A549 (cell line): ENCODE measurements at regions not wholly inside any gene's neighbourhood (a gene's known extent, or its start where the extent isn't known, plus 50 kb on each side); places are given as distances from the start of the nearest gene placed in this dataset.

Experiments
- ATAC-seq, 2 experiments: fragments of 200-7000 bp in 1 of 2; fragments of >200 bp in 1 of 2; cut with Nextera tagmentation in 1 of 2; cut with Tn5 transposase in 1 of 2; 3 replicates each; pipeline versions ENCODE4 v1.8.0 to v1.9.1; 2018 to 2020; ENCODE audit warnings: mild to moderate bottlenecking in 1 of 2, moderate library complexity in 1 of 2
- CTCF ChIA-PET: fragments of 300-600 bp; sonication (Branson Sonifier 250); formaldehyde crosslinking; extraction: SDS; loops from one replicate; lab custom pipeline; 2021; ENCODE audit warnings: antibody characterized with exemption, inconsistent platforms; lab: Yijun Ruan, JAX
- POLR2A ChIA-PET: fragments of 350-600 bp; formaldehyde crosslinking; extraction: SDS; loops from one replicate; lab custom pipeline; 2021; ENCODE audit warnings: antibody characterized with exemption, inconsistent platforms; lab: Yijun Ruan, JAX
- DNase-seq, 2 experiments: peaks; one replicate each; pipeline versions ENCODE4 v3.0.0 to v3.0.0-alpha.2; 2011 to 2016; ENCODE audit warnings: low read depth in 1 of 2, low spot score in 1 of 2
- FAIRE-seq: peaks from 2 replicates; lab custom pipeline; 2011; peaks lifted over from hg19 to GRCh38; lab: Jason Lieb, UNC
- H3K27ac ChIP-seq, 2 experiments: fragments of >200 bp; sonication (Bioruptor Twin); formaldehyde crosslinking; 3 replicates each; pipeline ENCODE4 v1.5.1; 2016 to 2017
- H3K4me1 ChIP-seq: fragments of >200 bp; sonication (Bioruptor Twin); formaldehyde crosslinking; 3 replicates; pipeline ENCODE4 v1.6.1; 2016
- H3K4me2 ChIP-seq: fragments of >200 bp; sonication (Bioruptor Twin); formaldehyde crosslinking; 3 replicates; pipeline ENCODE4 v1.6.1; 2016
- H3K4me3 ChIP-seq: fragments of >200 bp; sonication (Bioruptor Twin); formaldehyde crosslinking; 3 replicates; pipeline ENCODE4 v1.5.1; 2016
- H3K9me3 ChIP-seq: fragments of >200 bp; sonication (Bioruptor Twin); formaldehyde crosslinking; 3 replicates; pipeline ENCODE4 v1.6.1; 2016
- ATOH8 ChIP-seq: fragments of 250-450 bp; sonication (Bioruptor Pico); IDR thresholded peaks from 2 replicates; pipeline ENCODE4 v1.5.0; 2020; ENCODE audit warnings: low read depth, mild to moderate bottlenecking, moderate library complexity
- BHLHE40 ChIP-seq: IDR thresholded peaks from 2 replicates; pipeline ENCODE4 v1.6.1; 2012; ENCODE audit warnings: low read depth, low read length, inconsistent platforms
- CBX8 ChIP-seq: fragments of 200-600 bp; sonication (generic); IDR thresholded peaks from 2 replicates; pipeline ENCODE4 v1.6.1; 2016
- CEBPB ChIP-seq, 2 experiments: fragments of >200 bp in 1 of 2; sonication (Bioruptor Twin) in 1 of 2; formaldehyde crosslinking in 1 of 2; IDR thresholded peaks; 2 replicates each; pipeline ENCODE4 v1.6.1; 2012 to 2016
- CHD2 ChIP-seq: fragments of 150-350 bp; IDR thresholded peaks from 2 replicates; pipeline ENCODE4 v1.6.1; 2014; ENCODE audit warnings: low read length; ENCODE audit not compliant: partially characterized antibody
- EHF ChIP-seq: fragments of 250-450 bp; sonication (Bioruptor Pico); IDR thresholded peaks from 2 replicates; pipeline ENCODE4 v1.5.0; 2020; ENCODE audit warnings: mild to moderate bottlenecking
- EHMT2 ChIP-seq: fragments of 200-600 bp; sonication (generic); IDR thresholded peaks from 2 replicates; pipeline ENCODE4 v1.6.1; 2016; ENCODE audit warnings: antibody characterized with exemption, low read depth, mild to moderate bottlenecking, moderate library complexity
- EP300 ChIP-seq, 2 experiments: fragments of >200 bp; sonication (Bioruptor Twin); formaldehyde crosslinking; IDR thresholded peaks; 2 replicates in 1 of 2; 3 replicates in 1 of 2; pipeline ENCODE4 v1.6.1; 2016 to 2017
- ESRRA ChIP-seq: fragments of 150-350 bp; IDR thresholded peaks from 2 replicates; pipeline ENCODE4 v1.6.1; 2014; ENCODE audit warnings: mild to moderate bottlenecking, low read length, borderline replicate concordance
- FOSB ChIP-seq: fragments of 250-450 bp; sonication (Bioruptor Pico); IDR thresholded peaks from 2 replicates; pipeline ENCODE4 v1.5.0; 2020; ENCODE audit warnings: mild to moderate bottlenecking, moderate library complexity
- FOSL2 ChIP-seq, 2 experiments: fragments of 450-650 bp in 1 of 2; fragments of >200 bp in 1 of 2; sonication (Bioruptor Twin) in 1 of 2; formaldehyde crosslinking; IDR thresholded peaks; 2 replicates each; pipeline versions ENCODE4 v1.5.0 to v1.6.1; 2016 to 2020; ENCODE audit warnings: mild to moderate bottlenecking in 1 of 2, moderate library complexity in 1 of 2
- HOXA7 ChIP-seq: fragments of 250-450 bp; sonication (Bioruptor Pico); IDR thresholded peaks from 2 replicates; pipeline ENCODE4 v1.5.0; 2020; ENCODE audit warnings: mild to moderate bottlenecking, moderate library complexity
- HOXB13 ChIP-seq: fragments of 250-450 bp; sonication (Bioruptor Pico); IDR thresholded peaks from 2 replicates; pipeline ENCODE4 v1.5.0; 2020; ENCODE audit warnings: low read depth, mild to moderate bottlenecking, moderate library complexity
- HOXB5 ChIP-seq: fragments of 250-450 bp; sonication (Bioruptor Pico); IDR thresholded peaks from 2 replicates; pipeline ENCODE4 v1.5.0; 2020; ENCODE audit warnings: mild to moderate bottlenecking, moderate library complexity
- JUN ChIP-seq, 2 experiments: fragments of >200 bp; sonication (Bioruptor Twin); formaldehyde crosslinking; IDR thresholded peaks; 2 replicates in 1 of 2; 3 replicates in 1 of 2; pipeline ENCODE4 v1.6.1; 2016 to 2017
- JUNB ChIP-seq: fragments of >200 bp; sonication (Bioruptor Twin); formaldehyde crosslinking; IDR thresholded peaks from 2 replicates; pipeline ENCODE4 v1.6.1; 2016
- MAZ ChIP-seq: fragments of 150-350 bp; IDR thresholded peaks from 2 replicates; pipeline ENCODE4 v1.6.1; 2014; ENCODE audit warnings: antibody characterized with exemption, low read depth, low read length, borderline replicate concordance
- MYC ChIP-seq: IDR thresholded peaks from 2 replicates; pipeline ENCODE4 v1.6.1; 2012; ENCODE audit warnings: mild to moderate bottlenecking, inconsistent platforms, low read length, improper control_type of control experiment, borderline replicate concordance
- NFE2L2 ChIP-seq: fragments of 150-350 bp; conservative IDR thresholded peaks from 2 replicates; pipeline ENCODE4 v1.6.1; 2014; ENCODE audit warnings: low read length
- NPAS2 ChIP-seq: fragments of 250-450 bp; sonication (Bioruptor Pico); IDR thresholded peaks from 2 replicates; pipeline ENCODE4 v1.8.0; 2022; ENCODE audit warnings: mild to moderate bottlenecking, moderate library complexity, borderline replicate concordance
- PBX3 ChIP-seq: IDR thresholded peaks from 2 replicates; pipeline ENCODE4 v1.6.1; 2012
- RFX5 ChIP-seq: fragments of 450-650 bp; IDR thresholded peaks from 2 replicates; pipeline ENCODE4 v1.7.1; 2014; ENCODE audit warnings: antibody characterized with exemption, mild to moderate bottlenecking, moderate library complexity
- RNF2 ChIP-seq: fragments of 200-600 bp; sonication (generic); IDR thresholded peaks from 2 replicates; pipeline ENCODE4 v1.6.1; 2016; ENCODE audit warnings: low read depth, mild to moderate bottlenecking, antibody characterized with exemption, moderate library complexity, borderline replicate concordance
- SMC3 ChIP-seq: fragments of >200 bp; sonication (Bioruptor Twin); formaldehyde crosslinking; IDR thresholded peaks from 3 replicates; pipeline ENCODE4 v1.6.1; 2018; ENCODE audit warnings: inconsistent platforms
- TP53 ChIP-seq: fragments of 250-450 bp; sonication (Bioruptor Pico); IDR thresholded peaks from 2 replicates; pipeline ENCODE4 v1.5.0; 2021; ENCODE audit warnings: mild to moderate bottlenecking, moderate library complexity
- ZC3H11A ChIP-seq: fragments of 450-650 bp; IDR thresholded peaks from 2 replicates; pipeline ENCODE4 v1.6.1; 2014; ENCODE audit warnings: antibody characterized with exemption, mild to moderate bottlenecking
- ZNF302 ChIP-seq: fragments of 250-450 bp; sonication (Bioruptor Pico); IDR thresholded peaks from 2 replicates; pipeline ENCODE4 v1.9.0; 2021; ENCODE audit warnings: inconsistent platforms, mild to moderate bottlenecking, moderate library complexity
- WGBS: methylation state at CpG from one replicate; pipeline ENCODE4 v1.1.6; 2017; ENCODE audit errors: missing lambda C conversion rate; 5-methylcytosine and 5-hydroxymethylcytosine counted together
- TF ChIP-seq, protein P1 (sequence below): fragments of 150-350 bp; IDR thresholded peaks from 2 replicates; pipeline ENCODE4 v1.6.1; 2014; ENCODE audit warnings: low read depth, mild to moderate bottlenecking, low read length

DNA sequence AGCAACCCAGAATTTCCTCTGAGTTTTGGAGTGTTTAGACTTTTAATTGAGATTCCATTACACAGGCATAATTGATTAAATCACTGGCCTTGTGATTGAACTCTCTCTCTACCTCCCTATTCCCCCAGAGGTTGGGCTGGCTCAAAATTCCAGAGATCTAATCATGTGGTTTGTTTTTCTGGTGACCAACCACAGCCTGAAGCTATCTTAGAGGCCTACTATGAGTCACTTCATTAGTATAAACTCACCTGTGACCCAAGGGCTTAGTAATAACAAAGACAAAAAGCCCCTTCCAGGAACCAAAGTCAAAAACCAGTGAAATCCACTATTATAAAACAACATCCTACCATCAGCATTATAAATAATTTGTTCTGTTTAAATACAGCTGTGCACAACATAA, 992.5 kb upstream of the CITED2 start:
- no peak overlapping the region for H3K27ac ChIP-seq
- TF ChIP-seq RFX5, result no peak
- TF ChIP-seq, all 56 proteins: peak for 0
- ATAC-seq (no peak), DNase-seq (no peak), FAIRE-seq (no peak)
- Histone ChIP-seq H3K4me2 (no peak overlapping the region), H3K4me3 (no peak overlapping the region), H3K9me3 (0 out of 3 replicates have a peak, but pooled peaks cover 2% of the 10 kb centered on the region), H3K4me1 (no peaks in the 10 kb centered on the region)
- CTCF ChIA-PET, result no interaction called here
- POLR2A ChIA-PET, result no interaction called here

DNA sequence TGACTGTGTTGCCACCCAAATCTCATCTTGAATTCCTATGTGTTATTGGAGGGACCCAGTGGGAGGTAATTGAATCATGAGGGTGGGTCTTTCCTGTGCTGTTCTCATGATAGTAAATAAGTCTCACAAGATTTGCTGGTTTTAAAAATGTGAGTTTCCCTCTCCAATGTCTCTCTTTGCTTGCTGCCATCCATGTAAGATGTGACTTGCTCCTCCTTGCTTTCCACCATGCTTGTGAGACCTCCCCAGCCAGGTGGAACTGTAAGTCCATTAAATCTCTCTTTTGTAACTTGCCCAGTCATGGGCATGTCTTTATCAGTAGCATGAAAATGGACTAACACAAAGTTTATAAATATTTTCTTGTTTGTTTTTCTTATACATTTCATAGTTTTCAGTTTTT, 990.5 kb upstream of the CITED2 start:
- no peak for DNase-seq
- CTCF ChIA-PET, result no interaction called here
- TF ChIP-seq CHD2, result no peak
- TF ChIP-seq ATOH8 (CRISPR knock-in tag), result no peak
- no peak for TF ChIP-seq CEBPB (IDR thresholded peaks at IDR 0.05)
- TF ChIP-seq NPAS2 (CRISPR knock-in tag), result no peak
- TF ChIP-seq NFE2L2, result no peak
- no peak for TF ChIP-seq PBX3
- TF ChIP-seq ESRRA, result no peak
- TF ChIP-seq JUNB, result no peak
- TF ChIP-seq EP300 (IDR thresholded peaks at IDR 0.05), result no peak
- TF ChIP-seq MYC, result no peak
- no peak for TF ChIP-seq FOSB (CRISPR knock-in tag)
- no peak for TF ChIP-seq ZNF302
- TF ChIP-seq HOXA7 (CRISPR knock-in tag), result no peak
- TF ChIP-seq SMC3, result no peak
- no peak for TF ChIP-seq HOXB13 (CRISPR knock-in tag)
- TF ChIP-seq RFX5, result no peak
- TF ChIP-seq RNF2, result no peak
- no peak for TF ChIP-seq FOSL2 (IDR thresholded peaks at IDR 0.05)
- no peak for TF ChIP-seq FOSL2 (CRISPR knock-in tag; IDR thresholded peaks at IDR 0.05)
- POLR2A ChIA-PET, result no interaction called here
- no peaks in the 10 kb centered on the region for H3K4me1 ChIP-seq
- ATAC-seq, result no peak
- H3K4me3 ChIP-seq, result no peak overlapping the region
- H3K9me3 ChIP-seq, result 0 out of 3 replicates have a peak, but pooled peaks cover 2% of the 10 kb centered on the region
- H3K27ac ChIP-seq, result no peak overlapping the region
- H3K4me2 ChIP-seq, result no peak overlapping the region
- FAIRE-seq, result no peak

DNA sequence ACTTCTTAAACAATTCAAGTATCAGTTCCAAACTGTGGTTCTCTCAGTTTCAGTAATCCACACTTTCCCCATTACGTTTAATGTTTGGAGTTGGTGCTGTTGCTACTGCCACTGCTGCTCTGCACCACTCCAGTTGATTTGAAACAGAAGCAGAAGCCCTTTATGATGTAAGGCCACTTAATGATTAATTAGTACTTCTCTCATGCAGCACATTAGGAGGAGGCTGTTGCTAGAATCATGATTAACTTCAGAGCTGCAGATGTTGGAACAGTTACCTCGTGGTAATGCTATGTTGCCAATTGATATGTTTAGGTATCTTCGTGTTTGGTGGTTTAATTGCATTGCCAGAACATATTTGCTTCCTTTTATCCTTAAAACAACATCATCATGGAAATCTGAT, 986.2 kb upstream of the CITED2 start:
- WGBS, result 36% methylated on average over 3 of the region's 3 CpGs
- DNase-seq, result no peak
- FAIRE-seq, result no peak
- TF ChIP-seq MAZ, result no peak
- no peak overlapping the region for H3K4me3 ChIP-seq
- H3K4me1 ChIP-seq, result no peaks in the 10 kb centered on the region
- H3K27ac ChIP-seq, result no peak overlapping the region
- H3K4me2 ChIP-seq, result no peak overlapping the region
- 0 out of 3 replicates have a peak, but pooled peaks cover 2% of the 10 kb centered on the region for H3K9me3 ChIP-seq
- CTCF ChIA-PET, result interaction anchor here (0.6 kb wide), 1 partner anchor 1203 kb away, joined by 3 read pairs; no protein-coding TSS in a partner anchor
- POLR2A ChIA-PET, result no interaction called here
- ATAC-seq, result no peak

DNA sequence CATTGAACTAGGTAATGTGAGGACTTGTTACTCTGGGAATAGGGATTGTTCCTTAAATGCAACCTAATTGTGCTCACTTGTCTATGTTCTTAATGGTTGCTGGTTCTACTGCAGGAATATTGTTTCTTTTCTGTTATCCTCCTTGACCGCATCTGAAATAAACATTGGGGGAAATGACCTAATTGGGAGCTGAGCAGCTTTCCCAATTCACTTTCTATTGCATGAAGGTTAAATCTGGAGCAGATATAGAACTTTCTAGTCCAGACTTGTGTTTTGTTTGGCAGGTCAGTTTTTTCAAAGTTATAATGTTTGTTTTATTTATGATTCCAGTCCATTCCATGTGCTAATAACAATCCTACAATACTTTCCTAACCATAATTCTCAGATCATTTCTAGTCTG, 981.0 kb upstream of the CITED2 start:
- Histone ChIP-seq H3K9me3 (no peaks in the 10 kb centered on the region), H3K4me3 (no peak overlapping the region), H3K4me2 (no peak overlapping the region), H3K4me1 (no peaks in the 10 kb centered on the region), H3K27ac (no peak overlapping the region)
- POLR2A ChIA-PET, result no interaction called here
- no peak for FAIRE-seq
- 100% methylated on average over 1 of the region's 1 CpG for WGBS
- ATAC-seq, result no peak
- CTCF ChIA-PET, result no interaction called here
- DNase-seq, result no peak
- TF ChIP-seq CBX8, result no peak
- no peak for TF ChIP-seq JUN (IDR thresholded peaks at IDR 0.05)
- TF ChIP-seq MAZ, result no peak
- TF ChIP-seq, protein P1, sequence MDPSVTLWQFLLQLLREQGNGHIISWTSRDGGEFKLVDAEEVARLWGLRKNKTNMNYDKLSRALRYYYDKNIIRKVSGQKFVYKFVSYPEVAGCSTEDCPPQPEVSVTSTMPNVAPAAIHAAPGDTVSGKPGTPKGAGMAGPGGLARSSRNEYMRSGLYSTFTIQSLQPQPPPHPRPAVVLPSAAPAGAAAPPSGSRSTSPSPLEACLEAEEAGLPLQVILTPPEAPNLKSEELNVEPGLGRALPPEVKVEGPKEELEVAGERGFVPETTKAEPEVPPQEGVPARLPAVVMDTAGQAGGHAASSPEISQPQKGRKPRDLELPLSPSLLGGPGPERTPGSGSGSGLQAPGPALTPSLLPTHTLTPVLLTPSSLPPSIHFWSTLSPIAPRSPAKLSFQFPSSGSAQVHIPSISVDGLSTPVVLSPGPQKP, result no peak
- no peak for TF ChIP-seq EHMT2
- no peak for TF ChIP-seq EHF (CRISPR knock-in tag)
- no peak for TF ChIP-seq BHLHE40
- TF ChIP-seq ZC3H11A, result no peak
- no peak for TF ChIP-seq RNF2
- no peak for TF ChIP-seq TP53 (CRISPR knock-in tag)
- no peak for TF ChIP-seq HOXB5 (CRISPR knock-in tag)
- no peak for TF ChIP-seq FOSB (CRISPR knock-in tag)
